ENCODE measurements at regions not wholly inside any gene's neighbourhood (a gene's known extent, or its start where the extent isn't known, plus 50 kb on each side); places are given as distances from the start of the nearest gene placed in this dataset.
A peak's percentile ranks its signal among the peaks of the same experiment; 100 is the strongest.

- Mint-ChIP-seq H3K4me3 (no peak overlapping the region), H3K27ac (no peak overlapping the region), H3K27me3 (peaks cover 4% of the 10 kb centered on the region), H3K36me3 (no peaks in the 10 kb centered on the region), H3K9me3 (peaks cover 10 to 27% (median 14%) of the 10 kb centered on the region in 7 donors), H3K4me1 (no peaks in the 10 kb centered on the region)
- no peaks in the 10 kb centered on the region for H3K27me3 ChIP-seq (ENCODE audit: control insufficient read depth, insufficient read depth, low read length)
- H3K36me3 ChIP-seq (ENCODE audit: control insufficient read depth, insufficient read depth, low read length) = no peaks in the 10 kb centered on the region
- no peaks in the 10 kb centered on the region for H3K4me1 ChIP-seq (ENCODE audit: control insufficient read depth, insufficient read depth, low read length, poor library complexity, severe bottlenecking)
- H3K9me3 ChIP-seq (ENCODE audit: control insufficient read depth in 2 of 2, low read length in 2 of 2) = peaks cover 14 to 22% of the 10 kb centered on the region in 2 experiments
- H3K4me3 ChIP-seq (ENCODE audit: low read depth, low read length) = no peak overlapping the region
- H3K27ac ChIP-seq (ENCODE audit: insufficient read depth, low read length, poor library complexity, severe bottlenecking) = no peak overlapping the region
- DNase-seq = no peak
- ATAC-seq (ENCODE audit: low read depth in 2 of 2) = no peak
Observed at GRCh38 chr3:72220946-72221345, 436.0 kb upstream of the PROK2 start.

GRCh38 chr3:72219752-72220151 is 434.8 kb upstream of the PROK2 start:
- H3K27ac Mint-ChIP-seq = no peak overlapping the region
- no peaks in the 10 kb centered on the region for H3K4me1 ChIP-seq (ENCODE audit: control insufficient read depth, insufficient read depth, low read length, poor library complexity, severe bottlenecking)
- no peaks in the 10 kb centered on the region for H3K4me1 Mint-ChIP-seq
- H3K27me3 ChIP-seq (ENCODE audit: control insufficient read depth, insufficient read depth, low read length) = no peaks in the 10 kb centered on the region
- H3K36me3 ChIP-seq (ENCODE audit: control insufficient read depth, insufficient read depth, low read length) = no peaks in the 10 kb centered on the region
- ATAC-seq (ENCODE audit: low read depth in 2 of 2) (no peak), DNase-seq (no peak)
- H3K9me3 ChIP-seq (ENCODE audit: control insufficient read depth in 2 of 2, low read length in 2 of 2) = peaks cover 7 to 10% of the 10 kb centered on the region in 2 experiments
- H3K36me3 Mint-ChIP-seq = no peaks in the 10 kb centered on the region
- H3K4me3 ChIP-seq (ENCODE audit: low read depth, low read length) = no peak overlapping the region
- H3K27me3 Mint-ChIP-seq = no peaks in the 10 kb centered on the region
- H3K9me3 Mint-ChIP-seq = peaks cover under 1 to 15% (median 5%) of the 10 kb centered on the region in 7 donors
- H3K4me3 Mint-ChIP-seq = no peak overlapping the region
- no peak overlapping the region for H3K27ac ChIP-seq (ENCODE audit: insufficient read depth, low read length, poor library complexity, severe bottlenecking)

GRCh38 chr3:72217570-72217969 is 432.6 kb upstream of the PROK2 start:
- Histone ChIP-seq H3K9me3 (ENCODE audit: control insufficient read depth in 2 of 2, low read length in 2 of 2) (no peaks in the 10 kb centered on the region), H3K27ac (ENCODE audit: insufficient read depth, low read length, poor library complexity, severe bottlenecking) (no peak overlapping the region), H3K27me3 (ENCODE audit: control insufficient read depth, insufficient read depth, low read length) (no peaks in the 10 kb centered on the region), H3K4me3 (ENCODE audit: low read depth, low read length) (no peak overlapping the region), H3K36me3 (ENCODE audit: control insufficient read depth, insufficient read depth, low read length) (no peaks in the 10 kb centered on the region), H3K4me1 (ENCODE audit: control insufficient read depth, insufficient read depth, low read length, poor library complexity, severe bottlenecking) (no peaks in the 10 kb centered on the region)
- Mint-ChIP-seq H3K27me3 (no peaks in the 10 kb centered on the region), H3K9me3 (no peaks in the 10 kb centered on the region), H3K36me3 (no peaks in the 10 kb centered on the region), H3K4me1 (no peaks in the 10 kb centered on the region), H3K27ac (no peak overlapping the region), H3K4me3 (no peak overlapping the region)
- DNase-seq (no peak), ATAC-seq (ENCODE audit: low read depth in 2 of 2) (no peak)

- ATAC-seq (ENCODE audit: low read depth in 2 of 2) (no peak), DNase-seq (no peak)
- Mint-ChIP-seq H3K9me3 (no peaks in the 10 kb centered on the region), H3K4me1 (peaks cover 0 to 4% (median 0%) of the 10 kb centered on the region in 4 donors), H3K36me3 (no peaks in the 10 kb centered on the region), H3K27ac (no peak overlapping the region), H3K27me3 (no peaks in the 10 kb centered on the region), H3K4me3 (no peak overlapping the region)
- Histone ChIP-seq H3K36me3 (ENCODE audit: control insufficient read depth, insufficient read depth, low read length) (no peaks in the 10 kb centered on the region), H3K4me1 (ENCODE audit: control insufficient read depth, insufficient read depth, low read length, poor library complexity, severe bottlenecking) (no peaks in the 10 kb centered on the region), H3K4me3 (ENCODE audit: low read depth, low read length) (no peak overlapping the region), H3K27ac (ENCODE audit: insufficient read depth, low read length, poor library complexity, severe bottlenecking) (no peak overlapping the region), H3K27me3 (ENCODE audit: control insufficient read depth, insufficient read depth, low read length) (no peaks in the 10 kb centered on the region), H3K9me3 (ENCODE audit: control insufficient read depth in 2 of 2, low read length in 2 of 2) (no peaks in the 10 kb centered on the region)
Observed at GRCh38 chr3:72214066-72214951, 429.4 kb upstream of the PROK2 start.

GRCh38 chr3:72213296-72214065 is 428.5 kb upstream of the PROK2 start:
- no peak overlapping the region for H3K4me3 ChIP-seq (ENCODE audit: low read depth, low read length)
- H3K4me1 ChIP-seq (ENCODE audit: control insufficient read depth, insufficient read depth, low read length, poor library complexity, severe bottlenecking) = no peaks in the 10 kb centered on the region
- H3K27ac ChIP-seq (ENCODE audit: insufficient read depth, low read length, poor library complexity, severe bottlenecking) = no peak overlapping the region
- ATAC-seq (ENCODE audit: low read depth in 2 of 2) = no peak
- no peaks in the 10 kb centered on the region for H3K9me3 Mint-ChIP-seq
- H3K4me1 Mint-ChIP-seq = peaks cover 0 to 4% (median 0%) of the 10 kb centered on the region in 4 donors
- no peaks in the 10 kb centered on the region for H3K27me3 Mint-ChIP-seq
- H3K27ac Mint-ChIP-seq = no peak overlapping the region
- no peak overlapping the region for H3K4me3 Mint-ChIP-seq
- no peaks in the 10 kb centered on the region for H3K27me3 ChIP-seq (ENCODE audit: control insufficient read depth, insufficient read depth, low read length)
- no peaks in the 10 kb centered on the region for H3K36me3 Mint-ChIP-seq
- no peaks in the 10 kb centered on the region for H3K36me3 ChIP-seq (ENCODE audit: control insufficient read depth, insufficient read depth, low read length)
- no peaks in the 10 kb centered on the region for H3K9me3 ChIP-seq (ENCODE audit: control insufficient read depth in 2 of 2, low read length in 2 of 2)
- DNase-seq = no peak

GRCh38 chr3:72212396-72212795 is 427.4 kb upstream of the PROK2 start:
- no peaks in the 10 kb centered on the region for H3K36me3 Mint-ChIP-seq
- DNase-seq (no peak), ATAC-seq (ENCODE audit: low read depth in 2 of 2) (no peak)
- no peaks in the 10 kb centered on the region for H3K9me3 Mint-ChIP-seq
- peaks cover 0 to 4% (median 0%) of the 10 kb centered on the region in 4 donors for H3K4me1 Mint-ChIP-seq
- H3K4me1 ChIP-seq (ENCODE audit: control insufficient read depth, insufficient read depth, low read length, poor library complexity, severe bottlenecking) = no peaks in the 10 kb centered on the region
- no peaks in the 10 kb centered on the region for H3K27me3 Mint-ChIP-seq
- H3K36me3 ChIP-seq (ENCODE audit: control insufficient read depth, insufficient read depth, low read length) = no peaks in the 10 kb centered on the region
- no peaks in the 10 kb centered on the region for H3K9me3 ChIP-seq (ENCODE audit: control insufficient read depth in 2 of 2, low read length in 2 of 2)
- H3K27ac ChIP-seq (ENCODE audit: insufficient read depth, low read length, poor library complexity, severe bottlenecking) = no peak overlapping the region
- H3K4me3 Mint-ChIP-seq = no peak overlapping the region
- no peak overlapping the region for H3K4me3 ChIP-seq (ENCODE audit: low read depth, low read length)
- no peaks in the 10 kb centered on the region for H3K27me3 ChIP-seq (ENCODE audit: control insufficient read depth, insufficient read depth, low read length)
- no peak overlapping the region for H3K27ac Mint-ChIP-seq

- Mint-ChIP-seq H3K4me3 (no peak overlapping the region), H3K27ac (peak overlapping the region in 1 of 3 donors; percentile 6), H3K36me3 (no peaks in the 10 kb centered on the region), H3K4me1 (peaks cover 0 to 4% (median 0%) of the 10 kb centered on the region in 4 donors), H3K9me3 (peaks cover 0 to 1% (median 0%) of the 10 kb centered on the region in 7 donors), H3K27me3 (peaks cover 14% of the 10 kb centered on the region)
- ATAC-seq (ENCODE audit: low read depth in 2 of 2) (no peak), DNase-seq (no peak)
- Histone ChIP-seq H3K4me1 (ENCODE audit: control insufficient read depth, insufficient read depth, low read length, poor library complexity, severe bottlenecking) (no peaks in the 10 kb centered on the region), H3K9me3 (ENCODE audit: control insufficient read depth in 2 of 2, low read length in 2 of 2) (no peaks in the 10 kb centered on the region), H3K27me3 (ENCODE audit: control insufficient read depth, insufficient read depth, low read length) (no peaks in the 10 kb centered on the region), H3K4me3 (ENCODE audit: low read depth, low read length) (no peak overlapping the region), H3K36me3 (ENCODE audit: control insufficient read depth, insufficient read depth, low read length) (no peaks in the 10 kb centered on the region), H3K27ac (ENCODE audit: insufficient read depth, low read length, poor library complexity, severe bottlenecking) (no peak overlapping the region)
Observed at GRCh38 chr3:72210261-72210660, 425.3 kb upstream of the PROK2 start.
